DND-41 (cell line): ENCODE measurements at regions not wholly inside any gene's neighbourhood (a gene's known extent, or its start where the extent isn't known, plus 50 kb on each side); places are given as distances from the start of the nearest gene placed in this dataset.
A peak's percentile ranks its signal among the peaks of the same experiment; 100 is the strongest.

Experiments used
- ATAC-seq: fragments of 200-7000 bp; cut with Tn5 transposase; 3 replicates; pipeline ENCODE4 v1.9.1; 2021; ENCODE audit warnings: low read depth; ENCODE audit not compliant: insufficient read depth
- DNase-seq: peaks from one replicate; pipeline ENCODE4 v3.0.0-alpha.2; 2020
- H2AFZ ChIP-seq: 2 replicates; pipeline ENCODE4 v1.6.0; 2012; ENCODE audit warnings: low read depth, low read length
- H3K27ac ChIP-seq: 2 replicates; pipeline ENCODE4 v1.5.1; 2012; ENCODE audit warnings: low read length, inconsistent platforms
- H3K27me3 ChIP-seq: fragments of 200-600 bp; sonication (generic); 2 replicates; pipeline ENCODE4 v1.6.0; 2012; ENCODE audit warnings: low read length, mild to moderate bottlenecking, inconsistent platforms; ENCODE audit not compliant: insufficient read depth, poor library complexity
- H3K36me3 ChIP-seq: 2 replicates; pipeline ENCODE4 v1.5.1; 2012; ENCODE audit warnings: low read length, inconsistent platforms; ENCODE audit not compliant: insufficient read depth
- H3K4me1 ChIP-seq: 2 replicates; pipeline ENCODE4 v1.5.1; 2012; ENCODE audit warnings: mild to moderate bottlenecking, low read length; ENCODE audit not compliant: insufficient read depth
- H3K4me2 ChIP-seq: 2 replicates; pipeline ENCODE4 v1.6.0; 2012; ENCODE audit warnings: mild to moderate bottlenecking, moderate library complexity, low read length, inconsistent platforms; ENCODE audit not compliant: insufficient read depth
- H3K4me3 ChIP-seq, 2 experiments: fragments of 200-600 bp in 1 of 2; shearing (Covaris generic) in 1 of 2; 2 replicates each; pipeline ENCODE4 v1.5.1; 2012 to 2016; ENCODE audit warnings: inconsistent platforms in 2 of 2, low read length in 2 of 2, mild to moderate bottlenecking in 2 of 2, low read depth in 1 of 2, moderate library complexity in 1 of 2
- H3K79me2 ChIP-seq: 2 replicates; pipeline ENCODE4 v1.6.0; 2012; ENCODE audit warnings: low read length, inconsistent platforms; ENCODE audit not compliant: insufficient read depth
- H3K9ac ChIP-seq: 2 replicates; pipeline ENCODE4 v1.6.0; 2012; ENCODE audit warnings: low read depth, mild to moderate bottlenecking, inconsistent platforms, low read length, moderate library complexity
- H3K9me3 ChIP-seq: 2 replicates; pipeline ENCODE4 v1.5.1; 2012; ENCODE audit warnings: low read length, moderate library complexity, mild to moderate bottlenecking, inconsistent platforms; ENCODE audit not compliant: insufficient read depth, severe bottlenecking
- H4K20me1 ChIP-seq: 2 replicates; pipeline ENCODE4 v1.6.0; 2012; ENCODE audit warnings: low read length; ENCODE audit not compliant: insufficient read depth
- CTCF ChIP-seq: IDR thresholded peaks from 2 replicates; pipeline ENCODE4 v1.5.1; 2012; ENCODE audit warnings: borderline replicate concordance, low read length, moderate library complexity, mild to moderate bottlenecking; ENCODE audit not compliant: poor library complexity, severe bottlenecking; ENCODE audit errors: extremely low read depth
- EZH2 ChIP-seq: IDR thresholded peaks from 3 replicates; pipeline ENCODE4 v1.6.1; 2012; ENCODE audit warnings: borderline replicate concordance, low read depth, mild to moderate bottlenecking, moderate library complexity, low read length, inconsistent platforms; ENCODE audit not compliant: severe bottlenecking

GRCh38 chr16:49127103-49127502, 154.5 kb downstream of the CBLN1 start:
- no peaks in the 10 kb centered on the region for H3K36me3 ChIP-seq
- H4K20me1 ChIP-seq = no peaks in the 10 kb centered on the region
- DNase-seq = peak; percentile 34
- peaks cover 2% of the 10 kb centered on the region for H3K27me3 ChIP-seq
- no peak overlapping the region for H3K9ac ChIP-seq
- no peak for ATAC-seq
- H3K4me2 ChIP-seq = no peak overlapping the region
- no peak overlapping the region for H2AFZ ChIP-seq
- no peaks in the 10 kb centered on the region for H3K9me3 ChIP-seq
- no peaks in the 10 kb centered on the region for H3K4me1 ChIP-seq
- H3K79me2 ChIP-seq = no peaks in the 10 kb centered on the region
- H3K27ac ChIP-seq = no peak overlapping the region
- H3K4me3 ChIP-seq = no peak overlapping the region
- TF ChIP-seq EZH2 (no peak), CTCF (no peak)

GRCh38 chr16:49121636-49122035, 160.0 kb downstream of the CBLN1 start:
- Histone ChIP-seq H3K36me3 (no peaks in the 10 kb centered on the region), H4K20me1 (no peaks in the 10 kb centered on the region), H3K27me3 (peaks cover 2% of the 10 kb centered on the region), H3K9ac (no peak overlapping the region), H3K9me3 (no peaks in the 10 kb centered on the region), H3K27ac (no peak overlapping the region), H3K4me1 (no peaks in the 10 kb centered on the region), H2AFZ (no peak overlapping the region), H3K4me3 (no peak overlapping the region), H3K4me2 (no peak overlapping the region), H3K79me2 (no peaks in the 10 kb centered on the region)
- DNase-seq (no peak), ATAC-seq (no peak)
- TF ChIP-seq EZH2 (no peak), CTCF (no peak)

GRCh38 chr16:49120631-49121030, 161.0 kb downstream of the CBLN1 start:
- no peaks in the 10 kb centered on the region for H3K79me2 ChIP-seq
- no peak overlapping the region for H3K9ac ChIP-seq
- DNase-seq (no peak), ATAC-seq (no peak)
- H3K4me2 ChIP-seq = no peak overlapping the region
- H3K36me3 ChIP-seq = no peaks in the 10 kb centered on the region
- H3K27me3 ChIP-seq = peaks cover 2% of the 10 kb centered on the region
- H3K4me3 ChIP-seq = no peak overlapping the region
- TF ChIP-seq EZH2 (no peak), CTCF (no peak)
- H3K9me3 ChIP-seq = no peaks in the 10 kb centered on the region
- H3K4me1 ChIP-seq = no peaks in the 10 kb centered on the region
- H4K20me1 ChIP-seq = no peaks in the 10 kb centered on the region
- no peak overlapping the region for H3K27ac ChIP-seq
- no peak overlapping the region for H2AFZ ChIP-seq

GRCh38 chr16:49116873-49117272, 164.8 kb downstream of the CBLN1 start:
- Histone ChIP-seq H3K4me2 (no peak overlapping the region), H2AFZ (no peak overlapping the region), H3K79me2 (no peaks in the 10 kb centered on the region), H3K9me3 (no peaks in the 10 kb centered on the region), H4K20me1 (no peaks in the 10 kb centered on the region), H3K9ac (no peak overlapping the region), H3K27ac (no peak overlapping the region), H3K27me3 (no peaks in the 10 kb centered on the region), H3K4me1 (no peaks in the 10 kb centered on the region), H3K36me3 (no peaks in the 10 kb centered on the region), H3K4me3 (no peak overlapping the region)
- no peak for DNase-seq
- no peak for TF ChIP-seq CTCF
- no peak for TF ChIP-seq EZH2
- ATAC-seq = no peak
